ENCODE measurements at regions not wholly inside any gene's neighbourhood (a gene's known extent, or its start where the extent isn't known, plus 50 kb on each side); places are given as distances from the start of the nearest gene placed in this dataset.
"Not testable (repeated sequence)": the region's sequence is repeated elsewhere in the genome, so short reads cannot be mapped to it uniquely, and the experiment has no call there.

DNA sequence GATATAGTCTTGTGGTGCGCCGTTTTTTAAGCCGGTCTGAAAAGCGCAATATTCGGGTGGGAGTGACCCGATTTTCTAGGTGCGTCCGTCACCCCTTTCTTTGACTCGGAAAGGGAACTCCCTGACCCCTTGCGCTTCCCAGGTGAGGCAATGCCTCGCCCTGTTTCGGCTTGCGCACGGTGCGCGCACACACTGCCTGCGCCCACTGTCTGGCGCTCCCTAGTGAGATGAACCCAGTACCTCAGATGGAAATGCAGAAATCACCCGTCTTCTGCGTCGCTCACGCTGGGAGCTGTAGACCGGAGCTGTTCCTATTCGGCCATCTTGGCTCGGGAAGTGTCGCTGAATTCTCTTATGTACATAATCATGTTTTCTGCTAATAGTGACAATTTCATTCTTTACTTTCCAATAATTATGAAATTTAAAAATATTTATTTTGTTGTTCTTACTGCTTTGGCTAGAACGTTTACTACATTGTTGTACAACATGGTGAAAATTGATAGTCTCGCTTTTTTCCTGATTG is 61.2 kb upstream of the MINDY3 start:
- not testable (repeated sequence) for TF ChIP-seq FOXM1 (IDR thresholded peaks at IDR 0.05; ENCODE audit: borderline replicate concordance); BHLHE40 (IDR thresholded peaks at IDR 0.05; ENCODE audit: borderline replicate concordance); TARDBP (IDR thresholded peaks at IDR 0.05); FOXA1 (IDR thresholded peaks at IDR 0.05); SUZ12 (IDR thresholded peaks at IDR 0.05); ARNT (IDR thresholded peaks at IDR 0.05); FOXK2 (IDR thresholded peaks at IDR 0.05)

Data from HEK293T (cell line).